GM21381 (cell line): ENCODE measurements at regions not wholly inside any gene's neighbourhood (a gene's known extent, or its start where the extent isn't known, plus 50 kb on each side); places are given as distances from the start of the nearest gene placed in this dataset.
"Not testable (repeated sequence)": the region's sequence is repeated elsewhere in the genome, so short reads cannot be mapped to it uniquely, and the experiment has no call there.

Source experiments
- ATAC-seq: cut with Tn5 transposase; IDR thresholded peaks from one replicate; pipeline ENCODE4 v1.9.1; 2021; ENCODE audit warnings: mild to moderate bottlenecking, moderate library complexity; ENCODE audit not compliant: unreplicated experiment

- ATAC-seq: no peak
These were observed 561.4 kb upstream of the ID2 start for GRCh38 chr2:8120506-8120860.

GRCh38 chr2:8121022-8121825, 560.6 kb upstream of the ID2 start:
- ATAC-seq: no peak

GRCh38 chr2:8121826-8122513, 559.9 kb upstream of the ID2 start:
- ATAC-seq: no peak

- no peak for ATAC-seq
These were observed 559.3 kb upstream of the ID2 start for GRCh38 chr2:8122520-8122919.

- no peak for ATAC-seq
These were observed 558.4 kb upstream of the ID2 start for GRCh38 chr2:8123464-8123863.

GRCh38 chr2:8125741-8126711, 555.8 kb upstream of the ID2 start:
- no peak for ATAC-seq

- ATAC-seq: no peak
These were observed 555.1 kb upstream of the ID2 start for GRCh38 chr2:8126783-8127182.

GRCh38 chr2:8131423-8131822, 550.4 kb upstream of the ID2 start:
- ATAC-seq: not testable (repeated sequence)

- ATAC-seq: no peak
These were observed 549.5 kb upstream of the ID2 start for GRCh38 chr2:8132351-8132831.

- no peak for ATAC-seq
These were observed 549.0 kb upstream of the ID2 start for GRCh38 chr2:8132879-8133278.

GRCh38 chr2:8133363-8133762, 548.5 kb upstream of the ID2 start:
- no peak for ATAC-seq

GRCh38 chr2:8133913-8134472, 547.9 kb upstream of the ID2 start:
- no peak for ATAC-seq

GRCh38 chr2:8134473-8134932, 547.4 kb upstream of the ID2 start:
- ATAC-seq: no peak

GRCh38 chr2:8134985-8135682, 546.7 kb upstream of the ID2 start:
- no peak for ATAC-seq

- ATAC-seq: no peak
These were observed 544.1 kb upstream of the ID2 start for GRCh38 chr2:8137801-8138200.

GRCh38 chr2:8138525-8138922, 543.3 kb upstream of the ID2 start:
- no peak for ATAC-seq

- no peak for ATAC-seq
These were observed 542.8 kb upstream of the ID2 start for GRCh38 chr2:8138923-8139667.

- ATAC-seq: no peak
These were observed 542.1 kb upstream of the ID2 start for GRCh38 chr2:8139668-8140200.

GRCh38 chr2:8141079-8141707, 540.7 kb upstream of the ID2 start:
- ATAC-seq: no peak
